Limb (tissue), 2 donors: ENCODE measurements at regions not wholly inside any gene's neighbourhood (a gene's known extent, or its start where the extent isn't known, plus 50 kb on each side); places are given as distances from the start of the nearest gene placed in this dataset.
"Not testable (repeated sequence)": the region's sequence is repeated elsewhere in the genome, so short reads cannot be mapped to it uniquely, and the experiment has no call there.

Experiments used
- DNase-seq, 2 donors: peaks; one replicate each; pipeline ENCODE4 v3.0.0-alpha.2; 2016; ENCODE audit errors: extremely low spot score in 2 of 2

DNA sequence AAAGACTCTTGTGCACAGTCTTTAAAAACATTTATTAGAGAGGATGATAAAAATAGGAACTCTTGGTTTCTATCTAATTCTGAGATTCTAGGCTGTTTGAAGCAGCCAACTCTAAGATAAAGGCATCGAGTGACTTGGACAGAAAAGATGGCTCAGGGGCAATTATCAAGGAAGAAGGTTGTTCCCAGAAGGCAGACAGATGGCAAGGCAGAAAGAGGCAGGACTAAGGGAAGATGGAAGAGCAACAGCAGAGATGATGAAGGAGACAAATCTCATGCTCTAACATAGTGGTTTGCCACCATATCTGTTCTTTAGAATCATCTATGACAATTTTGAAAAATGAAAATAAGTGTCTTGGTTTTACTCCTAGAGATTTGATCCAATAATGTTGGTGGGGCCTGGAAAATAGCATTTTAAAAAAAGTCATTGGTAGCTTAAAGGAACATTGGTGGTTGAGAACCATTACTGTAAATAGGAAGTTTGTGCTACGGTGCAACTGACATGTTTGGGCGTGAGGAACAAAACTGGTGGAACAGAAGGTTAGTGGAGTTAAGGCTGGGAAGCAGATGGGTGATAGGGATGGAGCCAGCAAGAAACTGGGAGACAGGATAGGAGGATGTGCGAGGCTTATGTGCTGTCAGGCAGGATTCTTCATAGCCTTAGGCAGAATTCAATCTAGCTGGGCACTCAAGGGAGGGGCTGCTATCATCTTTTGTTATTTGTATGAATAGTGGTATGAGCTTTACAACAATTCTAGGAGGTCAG, 751.1 kb downstream of the DHX35 start:
- DNase-seq: no peak

DNA sequence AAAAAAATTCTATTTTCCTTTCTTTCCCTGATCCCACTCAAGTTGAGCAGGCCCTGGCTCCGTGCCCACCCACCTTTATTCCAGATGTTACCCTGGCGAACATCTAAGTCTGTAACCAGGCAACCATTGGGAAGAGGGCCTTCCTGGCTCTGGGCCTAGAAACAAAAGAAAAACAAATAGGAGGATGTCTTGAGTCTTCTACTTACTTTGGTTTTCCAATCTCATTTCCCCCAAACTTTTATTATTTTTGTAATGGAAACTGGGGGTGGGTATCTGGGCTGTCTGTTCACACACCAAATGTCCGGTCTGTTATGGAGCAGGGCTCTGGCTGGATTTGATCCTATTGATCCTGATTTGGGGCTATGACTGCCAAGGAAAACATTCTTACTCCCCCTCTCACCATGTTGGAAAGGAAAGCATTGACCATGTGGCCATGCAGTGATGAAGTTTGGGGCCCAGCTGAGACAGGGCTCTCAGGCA, 744.1 kb downstream of the DHX35 start:
- DNase-seq: peak; percentile 78 to 85

DNA sequence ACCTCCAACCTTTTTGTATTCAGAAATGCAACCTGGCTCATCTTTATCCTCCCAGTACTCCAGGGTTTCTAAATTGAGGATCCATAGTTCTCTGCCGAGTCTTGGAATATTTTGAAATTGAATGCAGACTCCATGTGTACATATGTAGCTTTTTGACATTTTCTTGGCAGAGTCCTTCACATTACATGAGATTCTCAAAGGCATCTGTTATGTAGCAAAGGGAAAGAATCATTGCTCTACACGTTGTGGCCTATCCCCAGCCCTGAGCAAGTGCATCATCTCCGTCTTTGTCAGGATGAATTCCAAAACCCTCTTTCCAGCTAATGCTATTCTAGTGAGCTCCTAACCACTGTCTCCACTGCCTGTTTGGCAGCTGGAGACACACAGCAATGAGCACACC, 742.9 kb downstream of the DHX35 start:
- peak in 1 of 2 donors; percentile 45 for DNase-seq

DNA sequence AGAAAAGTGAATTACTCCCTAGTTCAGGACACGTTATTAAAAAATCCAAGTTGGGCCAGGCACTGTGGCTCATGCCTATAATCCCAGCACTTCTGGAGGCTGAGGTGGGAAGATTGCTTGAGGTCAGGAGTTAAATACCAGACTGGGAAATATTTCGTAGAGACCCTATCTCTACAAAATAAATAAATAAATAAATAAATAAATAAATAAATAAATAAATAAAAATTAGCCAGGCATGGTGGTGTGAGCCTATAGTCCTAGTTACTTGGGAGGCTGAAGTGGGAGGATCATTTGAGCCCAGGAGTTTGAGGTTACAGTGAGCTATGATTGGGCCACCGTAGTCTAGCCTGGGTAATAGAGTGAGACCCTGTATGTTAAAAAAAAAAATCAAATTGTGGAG, 741.2 kb downstream of the DHX35 start:
- DNase-seq: not testable (repeated sequence)

DNA sequence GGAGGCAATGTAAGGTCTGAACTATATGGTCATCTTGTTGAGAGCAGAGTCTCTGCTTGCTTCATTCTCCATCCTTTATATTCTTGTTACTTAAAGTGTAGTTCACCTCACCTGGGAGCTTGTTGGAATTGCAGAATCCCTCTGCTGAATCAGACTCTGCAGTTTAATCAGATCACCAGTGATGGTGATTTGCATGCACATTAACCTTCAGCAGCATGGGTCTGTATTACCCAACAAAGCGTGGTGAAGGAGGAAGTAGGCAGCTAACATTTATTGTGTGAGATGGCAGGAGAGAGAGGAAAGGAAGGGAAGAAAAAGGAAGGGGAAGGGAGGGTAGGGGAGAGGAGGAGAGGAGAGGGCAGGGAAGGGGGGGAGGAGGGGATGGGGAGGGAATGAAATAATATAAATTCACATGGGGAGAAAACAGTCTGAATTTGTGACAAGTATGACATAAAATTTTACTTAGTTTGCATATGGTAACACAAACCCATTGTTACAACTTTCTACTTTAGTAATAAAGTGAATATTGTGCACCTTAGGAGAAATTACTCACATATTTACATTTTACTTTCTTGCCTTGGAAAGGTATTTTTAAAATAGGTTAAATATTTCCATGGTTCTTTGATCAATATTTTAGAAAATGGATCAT, 740.7 kb downstream of the DHX35 start:
- DNase-seq: no peak

DNA sequence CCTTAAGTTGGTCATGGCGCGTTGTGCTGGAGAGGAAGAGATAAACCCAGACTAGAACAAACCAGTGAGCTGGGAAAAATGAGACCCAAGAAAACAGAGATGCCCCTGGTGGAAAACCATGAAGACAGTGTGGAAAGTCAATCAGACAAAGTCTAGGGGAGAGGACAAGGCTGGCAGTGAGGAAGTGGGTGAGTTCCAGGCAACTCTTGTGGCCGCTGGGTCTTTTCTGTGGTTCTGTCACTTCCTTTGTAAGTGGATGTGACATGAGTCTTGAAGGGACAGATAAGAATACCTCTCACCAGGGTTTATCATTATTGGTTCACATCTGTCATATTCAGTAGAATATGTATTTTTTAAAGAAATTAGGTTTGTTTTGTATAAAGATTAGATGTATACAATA, 738.4 kb downstream of the DHX35 start:
- no peak for DNase-seq

DNA sequence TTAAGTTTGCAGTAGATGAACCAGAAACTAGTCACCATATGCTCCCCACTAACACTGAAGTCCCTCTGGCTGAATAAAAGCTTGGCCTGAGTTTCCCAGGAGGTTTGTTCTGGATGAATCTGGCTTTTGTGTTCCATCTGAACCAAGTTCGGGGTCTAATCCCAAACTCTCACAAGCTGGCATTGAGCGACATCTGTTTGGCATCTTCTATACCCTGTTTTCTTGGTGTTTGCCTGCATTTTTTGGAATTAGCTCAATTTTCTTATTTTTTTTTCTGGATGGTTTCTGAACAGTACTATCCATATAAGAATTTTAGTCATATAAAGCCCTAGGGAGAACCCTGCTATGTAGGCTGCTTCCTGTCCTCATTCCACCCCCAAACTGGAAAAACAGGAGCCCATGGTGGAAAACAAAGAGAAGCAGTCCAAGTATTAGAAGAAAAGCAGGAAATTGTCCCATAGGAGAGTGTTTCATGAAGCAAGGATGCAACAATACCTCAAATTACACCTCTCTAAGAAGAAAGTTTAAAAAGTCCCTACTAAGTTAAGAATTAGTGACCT, 737.1 kb downstream of the DHX35 start:
- DNase-seq: peak in 1 of 2 donors; percentile 27

DNA sequence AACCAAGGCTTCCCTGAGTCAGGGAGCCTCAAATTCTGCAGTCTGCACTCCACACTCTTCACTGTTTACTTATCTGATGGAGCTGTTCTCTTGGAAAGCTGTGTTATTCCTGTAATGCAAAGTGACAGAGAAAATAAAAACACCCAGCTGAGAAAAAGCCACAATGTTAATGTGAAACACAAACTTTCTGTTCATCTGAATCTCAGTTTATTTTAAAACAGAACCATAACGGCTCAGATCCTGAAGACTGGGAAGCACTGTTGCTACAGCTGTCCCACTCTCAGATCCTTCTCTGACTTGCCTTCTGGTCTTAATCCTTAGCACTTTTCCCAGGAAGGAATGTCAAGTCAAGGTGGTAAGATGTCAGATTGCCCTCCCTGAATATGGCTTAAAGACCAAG, 736.6 kb downstream of the DHX35 start:
- no peak for DNase-seq

DNA sequence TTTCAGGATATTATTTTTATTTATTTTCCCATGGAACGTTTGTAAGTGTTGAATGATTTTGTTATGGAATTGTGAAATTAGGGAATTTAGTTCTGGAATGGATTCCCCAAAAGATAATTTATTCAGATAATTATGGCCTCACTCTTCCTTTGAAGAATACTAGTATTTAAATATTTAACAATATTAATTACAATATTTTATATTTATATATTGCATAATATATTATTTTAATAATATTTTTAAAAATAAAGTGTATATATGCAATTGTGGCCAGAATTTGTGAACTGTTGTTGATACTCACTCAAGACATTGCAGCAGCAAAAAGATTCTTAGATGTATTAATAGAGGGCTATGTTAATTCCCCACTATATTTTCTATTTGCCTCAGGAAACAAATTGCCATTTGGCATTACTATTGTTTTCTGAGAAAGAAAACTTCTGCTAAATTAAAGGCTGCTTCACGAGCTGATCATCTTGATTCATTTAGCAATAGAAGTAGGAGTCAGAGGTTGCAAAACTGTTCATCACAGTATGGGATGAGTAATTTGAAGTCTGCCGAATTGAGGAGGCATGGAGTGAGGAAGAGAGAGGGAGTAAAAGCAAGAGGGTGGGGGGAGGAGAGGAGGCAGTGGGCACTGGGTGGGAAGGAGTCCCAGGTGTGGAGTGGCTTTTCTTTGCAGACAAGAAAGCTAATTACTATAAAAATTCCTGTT, 729.2 kb downstream of the DHX35 start:
- no peak for DNase-seq

DNA sequence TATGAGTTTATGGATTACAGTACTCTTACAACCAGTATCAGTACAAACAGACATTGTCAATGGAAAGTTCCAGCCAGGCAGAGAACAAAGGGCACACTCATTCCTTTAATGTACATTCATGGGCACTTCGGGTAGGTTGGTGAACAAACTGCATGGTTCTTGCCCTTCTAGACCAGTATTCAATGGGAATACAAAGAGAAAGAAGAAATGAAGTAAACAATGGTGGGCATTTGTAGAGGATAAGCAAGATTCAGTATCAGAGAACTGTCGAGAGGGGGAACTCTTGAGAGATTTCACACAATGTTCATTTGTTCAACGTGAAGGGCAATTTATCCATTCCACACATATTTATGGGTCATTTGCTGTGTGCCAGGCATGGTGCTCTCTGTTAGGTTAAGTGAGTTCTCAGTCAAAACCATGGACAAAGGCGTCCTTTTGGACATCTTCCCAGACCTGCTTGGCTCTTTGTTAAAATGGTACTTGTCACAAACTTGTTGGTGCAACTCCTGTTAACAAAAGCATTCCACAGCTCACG, 714.8 kb downstream of the DHX35 start:
- no peak for DNase-seq

DNA sequence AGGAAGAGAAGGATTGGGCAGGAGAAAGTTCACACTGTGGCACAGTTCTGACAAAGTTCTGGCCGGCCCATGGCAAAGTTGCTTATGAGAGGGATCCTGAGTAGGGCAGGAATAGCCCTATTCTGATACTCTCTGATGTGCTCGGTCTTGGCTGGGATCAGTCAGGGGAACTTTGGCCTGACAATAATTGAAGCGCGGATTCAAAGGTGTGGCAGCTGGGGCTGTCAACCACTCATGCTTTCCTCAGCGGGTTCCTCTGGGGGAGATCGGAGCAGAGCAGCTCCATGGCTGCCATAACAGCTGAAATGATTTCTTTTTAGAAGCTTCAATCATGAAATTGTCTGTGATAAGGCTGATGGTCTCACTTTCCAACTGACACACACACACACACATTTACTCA, 714.1 kb downstream of the DHX35 start:
- DNase-seq: no peak

DNA sequence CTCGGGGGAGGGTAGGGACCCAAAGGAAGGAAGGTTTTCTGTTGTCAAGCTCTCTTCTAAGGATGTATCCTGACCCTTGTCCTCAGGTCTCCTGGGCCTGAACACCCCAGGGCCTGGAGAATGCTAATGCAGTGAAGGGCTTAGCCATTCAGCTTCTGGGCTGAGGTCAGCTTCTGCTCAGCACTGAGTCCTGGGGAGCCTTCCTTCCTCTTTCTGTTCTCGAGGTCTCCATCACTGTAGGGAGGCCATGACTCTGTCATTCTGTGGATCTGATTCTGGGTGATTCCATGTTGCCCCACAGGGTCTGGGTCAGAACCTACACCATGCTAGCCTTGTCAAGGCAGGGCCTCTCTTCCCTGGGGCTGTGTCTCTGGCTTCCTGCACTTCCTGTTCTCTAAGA, 712.7 kb downstream of the DHX35 start:
- DNase-seq: no peak

DNA sequence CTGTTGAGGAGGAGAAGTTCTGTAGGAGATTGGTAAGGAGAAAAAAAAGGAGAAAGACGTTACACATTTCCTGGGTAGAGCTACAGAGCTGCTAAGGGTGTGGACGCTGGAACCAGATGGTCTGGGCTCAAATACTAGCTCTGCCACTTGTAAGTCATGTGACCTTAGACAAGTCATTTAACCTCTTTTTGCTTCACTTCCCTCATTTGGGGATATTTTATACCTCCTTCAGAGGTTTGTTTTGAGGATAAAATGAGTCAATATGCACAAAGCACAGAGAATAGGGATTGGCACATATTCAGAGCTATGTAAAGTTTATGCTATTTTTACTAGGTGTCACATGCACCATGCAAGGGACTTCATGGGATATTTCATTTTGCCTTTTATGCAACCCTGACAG, 708.8 kb downstream of the DHX35 start:
- DNase-seq: no peak

DNA sequence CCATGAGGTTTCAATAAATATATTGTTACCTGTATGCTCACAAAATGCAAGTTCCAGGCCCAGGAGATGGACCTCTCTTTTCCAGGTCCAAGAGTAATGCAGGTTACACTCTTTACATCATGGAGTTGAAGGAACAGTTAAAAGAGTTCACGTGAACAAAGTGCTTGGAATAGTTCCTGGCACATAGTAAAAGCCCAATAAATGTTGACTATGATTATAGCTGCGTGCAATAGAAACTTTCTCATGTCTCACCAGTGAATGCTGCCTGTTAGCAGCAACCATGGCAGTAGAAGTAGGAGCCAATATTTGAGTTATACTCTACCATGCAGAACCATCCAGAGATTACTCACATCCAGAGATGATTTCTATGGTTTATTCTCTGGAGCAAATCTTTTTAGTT, 707.5 kb downstream of the DHX35 start:
- no peak for DNase-seq

DNA sequence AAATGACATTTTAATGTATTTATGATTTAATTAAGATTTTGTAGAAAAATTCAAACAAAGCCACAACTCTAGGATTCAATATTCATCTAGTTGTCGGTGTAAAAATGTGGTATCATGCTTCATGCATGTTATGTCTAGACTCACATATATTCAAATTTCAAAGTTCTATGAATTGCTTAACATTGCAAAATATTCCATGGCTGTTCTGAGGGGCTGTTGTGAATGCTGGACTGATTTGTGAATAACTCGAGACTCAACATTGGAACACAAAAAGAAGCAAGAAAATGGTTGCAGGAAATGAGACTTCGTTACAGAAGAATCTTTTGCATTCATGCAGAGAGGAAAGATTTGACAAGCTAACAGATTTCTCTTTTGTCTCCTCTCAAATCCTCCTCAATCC, 705.9 kb downstream of the DHX35 start:
- DNase-seq: no peak

DNA sequence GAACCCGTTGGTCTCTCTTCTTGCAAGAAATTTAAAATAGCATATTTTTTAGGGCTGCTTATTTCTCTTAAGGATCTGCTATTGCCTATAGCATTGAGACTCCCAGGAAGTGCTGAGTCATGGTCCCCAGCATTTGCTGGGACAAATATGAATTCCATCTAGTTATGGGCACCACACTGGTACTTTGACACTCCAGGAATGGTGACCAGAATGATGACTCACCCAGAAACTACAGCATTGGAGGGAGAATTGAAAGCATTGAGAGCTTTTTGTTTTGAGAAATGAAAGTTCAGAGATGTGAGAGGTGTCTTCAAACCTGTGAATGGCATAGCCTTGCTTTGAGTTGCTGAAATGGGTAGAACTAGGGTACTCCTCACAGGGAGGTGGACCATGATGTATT, 699.7 kb downstream of the DHX35 start:
- DNase-seq: no peak

DNA sequence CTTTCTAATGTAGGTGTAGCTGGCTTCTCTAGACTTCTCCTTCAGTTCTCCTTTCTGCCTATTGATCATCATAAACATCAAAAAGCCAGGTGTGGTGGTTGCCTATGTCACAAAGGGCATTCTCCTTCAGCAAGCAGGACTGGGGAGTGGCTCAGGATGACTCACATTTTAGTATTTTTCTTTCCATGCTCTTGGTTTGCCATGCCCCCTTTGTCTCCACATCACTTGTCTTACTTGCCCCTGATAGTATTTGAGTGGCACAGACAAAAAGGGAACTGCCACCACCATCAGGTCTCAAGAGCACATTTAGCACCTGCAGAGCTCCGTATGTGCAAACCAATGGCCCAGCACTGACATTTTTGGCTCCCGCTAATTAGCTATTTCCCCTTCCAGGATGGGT, 698.8 kb downstream of the DHX35 start:
- DNase-seq: no peak

DNA sequence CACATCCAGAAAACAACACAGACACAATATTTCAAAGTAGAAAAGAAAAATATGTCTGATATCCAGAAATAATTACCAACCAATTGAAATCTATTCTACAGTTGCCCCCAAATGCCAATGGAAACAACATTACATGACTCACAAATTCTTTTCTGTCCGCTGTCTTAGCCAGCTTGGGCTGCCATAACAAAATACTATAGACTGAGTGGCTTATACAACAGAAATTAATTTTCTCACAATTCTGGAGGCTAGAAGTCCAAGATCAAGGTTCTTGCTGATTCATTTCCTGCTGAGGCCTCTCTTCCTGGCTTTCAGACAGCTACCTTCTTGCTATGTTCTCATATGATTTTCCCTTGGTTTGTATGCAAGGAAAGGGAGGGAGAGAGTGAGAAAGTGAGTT, 698.1 kb downstream of the DHX35 start:
- DNase-seq: no peak

DNA sequence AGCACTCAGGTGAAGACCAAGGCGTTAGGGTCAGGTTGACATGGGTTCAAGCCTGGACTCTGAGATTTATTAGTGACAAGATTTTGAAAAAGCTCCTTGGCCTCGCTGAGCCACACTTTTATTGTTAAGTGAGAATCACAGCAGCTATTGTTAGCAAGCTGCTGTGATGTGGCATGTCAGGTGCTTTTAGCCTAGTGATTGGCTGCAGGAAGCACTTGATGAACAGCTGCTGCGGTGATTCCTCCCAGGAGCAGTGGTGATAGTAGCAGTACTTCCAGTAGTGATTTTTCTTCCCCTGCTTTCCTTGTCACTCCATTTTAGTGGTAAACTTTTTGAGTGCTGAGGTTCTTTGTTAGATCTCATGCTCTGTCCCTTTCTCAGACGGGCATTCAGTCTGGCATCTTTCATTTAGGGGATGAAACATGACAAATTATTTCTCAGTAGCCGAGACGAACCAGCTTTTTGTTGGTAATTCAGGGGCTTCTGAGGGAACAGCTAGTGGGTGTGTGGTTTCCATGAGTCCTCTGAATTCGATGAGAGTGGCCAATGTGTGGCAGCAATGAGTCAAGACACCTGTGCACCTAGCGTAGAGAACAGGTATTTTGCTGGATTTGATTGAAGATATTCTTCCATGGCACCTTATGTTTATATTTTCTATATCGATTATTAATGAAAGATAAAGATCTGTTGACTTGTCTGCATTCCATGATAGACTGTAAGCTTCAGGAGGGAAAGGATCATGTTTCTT, 696.7 kb downstream of the DHX35 start:
- no peak for DNase-seq

DNA sequence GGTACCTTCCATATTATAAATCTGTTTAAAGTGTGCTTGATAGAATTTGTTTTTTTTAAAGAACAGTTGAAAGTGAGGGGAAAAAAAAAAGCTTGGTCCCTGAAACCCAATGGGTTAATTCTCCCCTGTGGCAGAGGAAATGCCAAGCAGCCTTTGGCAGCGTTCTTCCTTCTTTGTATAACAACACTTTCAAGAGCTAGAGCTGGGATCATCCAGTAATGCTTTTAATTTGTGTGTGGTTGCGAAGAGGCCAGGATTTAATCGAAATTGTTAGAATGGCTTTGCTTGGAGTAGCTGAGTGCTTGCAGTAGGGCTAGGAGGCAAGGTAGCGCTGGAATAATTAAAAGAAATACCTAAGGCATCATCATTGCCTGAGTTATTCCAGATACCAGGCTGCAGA, 692.0 kb downstream of the DHX35 start:
- no peak for DNase-seq

DNA sequence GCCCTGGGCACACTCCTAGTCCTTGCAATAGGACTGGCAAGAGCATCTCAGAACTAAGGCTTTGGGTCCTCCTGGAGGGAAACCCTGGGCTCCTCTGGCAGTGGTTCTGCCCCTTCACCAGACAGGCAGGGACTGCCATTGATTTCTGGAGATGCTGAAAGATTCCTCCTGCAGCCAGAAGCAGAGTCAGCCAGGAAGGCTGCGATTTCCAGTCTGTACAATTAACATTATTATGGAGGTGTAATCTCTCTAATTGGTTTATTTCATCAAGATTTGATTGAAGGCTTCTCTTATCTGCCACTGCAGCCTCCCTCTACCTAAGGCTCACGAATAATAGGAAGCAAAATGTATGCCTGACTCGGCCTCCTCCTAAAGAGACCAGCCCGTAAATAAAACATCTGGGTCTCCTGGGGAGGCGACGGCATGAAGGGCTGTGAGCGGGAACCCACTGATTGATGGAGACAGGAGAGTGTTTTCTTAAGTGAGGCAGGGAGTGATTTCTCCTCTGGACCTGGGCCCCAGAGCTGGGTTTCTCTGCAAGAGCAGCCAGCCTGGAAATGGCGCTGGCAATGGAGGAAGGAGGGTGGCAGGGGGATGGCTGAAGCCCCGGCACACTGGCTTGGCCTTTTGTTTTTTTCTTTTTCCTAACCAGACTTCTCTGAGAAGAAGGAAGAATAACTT, 689.6 kb downstream of the DHX35 start:
- DNase-seq: no peak
